LNCAP (cell line): ENCODE measurements at regions not wholly inside any gene's neighbourhood (a gene's known extent, or its start where the extent isn't known, plus 50 kb on each side); places are given as distances from the start of the nearest gene placed in this dataset.

Source experiments
- CTCF ChIP-seq: fragments of 450-650 bp; IDR thresholded peaks from 2 replicates; pipeline ENCODE4 v1.5.1; 2017; ENCODE audit warnings: mild to moderate bottlenecking

GRCh38 chr6:23529902-23530301 is 596.1 kb upstream of the NRSN1 start:
- TF ChIP-seq CTCF: no peak

- TF ChIP-seq CTCF: no peak
These were observed 594.3 kb upstream of the NRSN1 start for GRCh38 chr6:23531666-23532065.

GRCh38 chr6:23532227-23532626 is 593.8 kb upstream of the NRSN1 start:
- no peak for TF ChIP-seq CTCF

- TF ChIP-seq CTCF: no peak
These were observed 592.7 kb upstream of the NRSN1 start for GRCh38 chr6:23533311-23533710.

GRCh38 chr6:23533944-23534343 is 592.1 kb upstream of the NRSN1 start:
- no peak for TF ChIP-seq CTCF

GRCh38 chr6:23534351-23534750 is 591.7 kb upstream of the NRSN1 start:
- TF ChIP-seq CTCF: no peak

GRCh38 chr6:23535101-23535500 is 590.9 kb upstream of the NRSN1 start:
- TF ChIP-seq CTCF: no peak

- TF ChIP-seq CTCF: no peak
These were observed 588.2 kb upstream of the NRSN1 start for GRCh38 chr6:23537828-23538227.
